ENCODE measurements at regions not wholly inside any gene's neighbourhood (a gene's known extent, or its start where the extent isn't known, plus 50 kb on each side); places are given as distances from the start of the nearest gene placed in this dataset.

- no peaks in the 10 kb centered on the region for H3K36me3 ChIP-seq
- H3K4me1 ChIP-seq: no peaks in the 10 kb centered on the region
- intact Hi-C loops (cut with DNase I): no loop called here
- no peak for TF ChIP-seq CTCF (IDR thresholded peaks at IDR 0.05)
- FAIRE-seq (no peak), ATAC-seq (peak in 2 of 4 donors; percentile 59 to 71), DNase-seq (no peak)
- H3K9me3 ChIP-seq: no peaks in the 10 kb centered on the region
- H3K27ac ChIP-seq: no peak overlapping the region
- 49 to 54% methylated on average over 8 of the region's 8 CpGs for WGBS, 2 donors
- no peaks in the 10 kb centered on the region for H3K27me3 ChIP-seq
- no peak overlapping the region for H3K4me3 ChIP-seq
Measured at GRCh38 chr1:221487781-221488524, 253.9 kb downstream of the DUSP10 start.

GRCh38 chr1:221488550-221488949 is 253.3 kb downstream of the DUSP10 start:
- Histone ChIP-seq H3K9me3 (no peaks in the 10 kb centered on the region), H3K27ac (no peak overlapping the region), H3K4me3 (no peak overlapping the region), H3K36me3 (no peaks in the 10 kb centered on the region), H3K27me3 (no peaks in the 10 kb centered on the region), H3K4me1 (no peaks in the 10 kb centered on the region)
- ATAC-seq (no peak), DNase-seq (no peak), FAIRE-seq (no peak)
- WGBS, 2 donors: 65 to 66% methylated on average over 1 of the region's 1 CpG
- intact Hi-C loops (cut with DNase I): no loop called here
- no peak for TF ChIP-seq CTCF (IDR thresholded peaks at IDR 0.05)

GRCh38 chr1:221494670-221495069 is 247.2 kb downstream of the DUSP10 start:
- no peaks in the 10 kb centered on the region for H3K4me1 ChIP-seq
- intact Hi-C loops (cut with DNase I): loop anchor here in 1 of 3 donors (10.0 kb wide), 1 partner anchor 790 kb away; no protein-coding TSS in a partner anchor
- no peak overlapping the region for H3K27ac ChIP-seq
- TF ChIP-seq CTCF (IDR thresholded peaks at IDR 0.05): no peak
- DNase-seq (peak; percentile 3 to 55 (median 50)), ATAC-seq (peak in 2 of 4 donors; percentile 22 to 66), FAIRE-seq (no peak)
- WGBS, 2 donors: 29 to 36% methylated on average over 2 of the region's 2 CpGs
- H3K9me3 ChIP-seq: no peaks in the 10 kb centered on the region
- no peaks in the 10 kb centered on the region for H3K27me3 ChIP-seq
- no peak overlapping the region for H3K4me3 ChIP-seq
- H3K36me3 ChIP-seq: no peaks in the 10 kb centered on the region

GRCh38 chr1:221497046-221497445 is 244.8 kb downstream of the DUSP10 start:
- Histone ChIP-seq H3K36me3 (no peaks in the 10 kb centered on the region), H3K27ac (no peak overlapping the region), H3K4me1 (no peaks in the 10 kb centered on the region), H3K9me3 (no peaks in the 10 kb centered on the region), H3K27me3 (no peaks in the 10 kb centered on the region), H3K4me3 (no peak overlapping the region)
- DNase-seq: no peak
- no peak for ATAC-seq
- no peak for TF ChIP-seq CTCF (IDR thresholded peaks at IDR 0.05)
- FAIRE-seq: no peak
- intact Hi-C loops (cut with DNase I): loop anchor here in 1 of 3 donors (10.0 kb wide), 1 partner anchor 788 kb away; no protein-coding TSS in a partner anchor
- 37 to 43% methylated on average over 3 of the region's 3 CpGs for WGBS, 2 donors

- FAIRE-seq: no peak
- 79 to 80% methylated on average over 4 of the region's 4 CpGs for WGBS, 2 donors
Measured at GRCh38 chr1:221503268-221503667, 238.6 kb downstream of the DUSP10 start.

More at GRCh38 chr1:221503268-221503667, 238.6 kb downstream of the DUSP10 start:
- DNase-seq (no peak), ATAC-seq (no peak)
- Histone ChIP-seq H3K4me3 (no peak overlapping the region), H3K4me1 (no peaks in the 10 kb centered on the region), H3K9me3 (no peaks in the 10 kb centered on the region), H3K36me3 (no peaks in the 10 kb centered on the region), H3K27ac (no peak overlapping the region), H3K27me3 (no peaks in the 10 kb centered on the region)
- no peak for TF ChIP-seq CTCF (IDR thresholded peaks at IDR 0.05)
- intact Hi-C loops (cut with DNase I): no loop called here
